ENCODE measurements at regions not wholly inside any gene's neighbourhood (a gene's known extent, or its start where the extent isn't known, plus 50 kb on each side); places are given as distances from the start of the nearest gene placed in this dataset.
"Not testable (repeated sequence)": the region's sequence is repeated elsewhere in the genome, so short reads cannot be mapped to it uniquely, and the experiment has no call there.

DNA sequence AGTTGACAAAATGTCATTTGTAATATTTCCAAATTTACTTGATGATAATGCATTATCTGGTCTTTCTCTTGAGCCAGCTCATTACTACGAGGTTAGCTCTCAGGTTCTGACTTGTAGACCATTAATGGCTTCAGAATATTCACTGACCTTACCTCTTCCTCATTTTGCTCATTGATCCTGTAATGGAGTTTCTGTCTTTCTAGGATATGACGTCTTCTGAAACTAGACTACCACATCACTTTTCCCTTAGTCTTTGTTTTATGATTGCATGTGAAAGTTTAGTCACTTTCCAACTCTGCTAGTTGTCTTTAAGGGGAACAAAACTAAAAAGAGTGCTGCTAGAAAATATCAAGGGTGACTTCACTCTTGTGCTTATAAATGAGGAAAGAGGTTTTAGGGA, 697.6 kb downstream of the JRKL start:
- POLR2A ChIA-PET: no interaction called here
- CTCF ChIA-PET: no interaction called here
- Histone ChIP-seq H3K27ac (ENCODE audit: low read depth in 2 of 2, low read length in 1 of 2) (no peak overlapping the region), H3K9me2 (no peaks in the 10 kb centered on the region), H3K4me2 (no peak overlapping the region), H3K9me3 (no peaks in the 10 kb centered on the region), H4K20me1 (ENCODE audit: insufficient read depth) (no peaks in the 10 kb centered on the region), H3K79me2 (ENCODE audit: insufficient read depth) (no peaks in the 10 kb centered on the region), H2AFZ (ENCODE audit: low read depth) (no peak overlapping the region), H3F3A (replicated peaks; ENCODE audit: insufficient read depth) (no peaks in the 10 kb centered on the region), H3K27me3 (ENCODE audit: insufficient read depth) (no peaks in the 10 kb centered on the region), H3K4me1 (ENCODE audit: control insufficient read depth in 1 of 2, insufficient read depth in 2 of 2, low read depth in 1 of 2, low read length in 1 of 2) (no peaks in the 10 kb centered on the region), H3K36me3 (replicated peaks in 1 of 2; ENCODE audit: control insufficient read depth in 1 of 2, insufficient read depth in 2 of 2, low read length in 1 of 2) (no peaks in the 10 kb centered on the region), H3K4me3 (ENCODE audit: low read depth in 2 of 2, low read length in 1 of 2) (no peak overlapping the region), H3K9ac (no peak overlapping the region)
- 1% methylated on average over 2 of the region's 2 CpGs for WGBS (ENCODE audit: low lambda C conversion rate)
- no peak for DNase-seq
- no peak for TF ChIP-seq TAF1 (IDR thresholded peaks at IDR 0.05; ENCODE audit: borderline replicate concordance, low read depth, low read length)
- no peak for TF ChIP-seq FOXM1 (IDR thresholded peaks at IDR 0.05; ENCODE audit: low read depth)
- TF ChIP-seq EP300 (IDR thresholded peaks at IDR 0.05; ENCODE audit: borderline replicate concordance in 1 of 2, low read depth in 1 of 2, low read length in 1 of 2): no peak
- no peak for TF ChIP-seq PBX3 (IDR thresholded peaks at IDR 0.05)
- no peak for TF ChIP-seq SMC3 (IDR thresholded peaks at IDR 0.05; ENCODE audit: low read depth, low read length)
- TF ChIP-seq RXRA (IDR thresholded peaks at IDR 0.05; ENCODE audit: borderline replicate concordance, low read depth): no peak
- TF ChIP-seq USF1 (IDR thresholded peaks at IDR 0.05; ENCODE audit: borderline replicate concordance, low read depth): no peak
- TF ChIP-seq GABPA (IDR thresholded peaks at IDR 0.05; ENCODE audit: low read depth): no peak
- no peak for TF ChIP-seq GATA2 (CRISPR knock-in tag; IDR thresholded peaks at IDR 0.05)
- TF ChIP-seq, protein P1, sequence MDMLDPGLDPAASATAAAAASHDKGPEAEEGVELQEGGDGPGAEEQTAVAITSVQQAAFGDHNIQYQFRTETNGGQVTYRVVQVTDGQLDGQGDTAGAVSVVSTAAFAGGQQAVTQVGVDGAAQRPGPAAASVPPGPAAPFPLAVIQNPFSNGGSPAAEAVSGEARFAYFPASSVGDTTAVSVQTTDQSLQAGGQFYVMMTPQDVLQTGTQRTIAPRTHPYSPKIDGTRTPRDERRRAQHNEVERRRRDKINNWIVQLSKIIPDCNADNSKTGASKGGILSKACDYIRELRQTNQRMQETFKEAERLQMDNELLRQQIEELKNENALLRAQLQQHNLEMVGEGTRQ (IDR thresholded peaks at IDR 0.05; ENCODE audit: borderline replicate concordance, low read depth, low read length): no peak
- TF ChIP-seq, protein P2, sequence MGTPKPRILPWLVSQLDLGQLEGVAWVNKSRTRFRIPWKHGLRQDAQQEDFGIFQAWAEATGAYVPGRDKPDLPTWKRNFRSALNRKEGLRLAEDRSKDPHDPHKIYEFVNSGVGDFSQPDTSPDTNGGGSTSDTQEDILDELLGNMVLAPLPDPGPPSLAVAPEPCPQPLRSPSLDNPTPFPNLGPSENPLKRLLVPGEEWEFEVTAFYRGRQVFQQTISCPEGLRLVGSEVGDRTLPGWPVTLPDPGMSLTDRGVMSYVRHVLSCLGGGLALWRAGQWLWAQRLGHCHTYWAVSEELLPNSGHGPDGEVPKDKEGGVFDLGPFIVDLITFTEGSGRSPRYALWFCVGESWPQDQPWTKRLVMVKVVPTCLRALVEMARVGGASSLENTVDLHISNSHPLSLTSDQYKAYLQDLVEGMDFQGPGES (IDR thresholded peaks at IDR 0.05; ENCODE audit: low read depth, low read length): no peak
- TF ChIP-seq NRF1 (IDR thresholded peaks at IDR 0.05; ENCODE audit: low read depth, low read length): no peak
- TF ChIP-seq NFIC (IDR thresholded peaks at IDR 0.05; ENCODE audit: borderline replicate concordance): no peak

DNA sequence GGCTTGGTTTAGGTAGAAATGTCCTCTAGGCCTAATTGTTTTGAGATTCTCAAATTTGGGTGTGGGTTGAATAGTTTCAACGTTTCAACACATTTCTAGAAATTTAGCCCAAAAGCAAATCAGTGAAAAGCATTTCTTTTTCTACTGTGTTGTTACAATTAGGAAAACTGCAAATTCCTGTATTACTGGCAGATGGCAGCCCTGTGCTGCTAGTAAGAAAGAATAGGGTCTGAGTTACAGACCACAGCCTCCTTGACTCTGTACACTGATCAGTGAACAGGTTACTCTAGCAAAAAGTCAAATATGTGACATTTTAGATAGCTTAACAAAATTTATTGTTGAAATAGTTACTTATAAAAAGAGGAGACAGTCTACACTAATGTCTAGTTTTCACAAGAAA, 703.0 kb downstream of the JRKL start:
- WGBS (ENCODE audit: low lambda C conversion rate): 7% methylated on average over 1 of the region's 1 CpG
- H3K4me2 ChIP-seq: no peak overlapping the region
- no peak overlapping the region for H2AFZ ChIP-seq (ENCODE audit: low read depth)
- H3K79me2 ChIP-seq (ENCODE audit: insufficient read depth): no peaks in the 10 kb centered on the region
- no peaks in the 10 kb centered on the region for H3K27me3 ChIP-seq (ENCODE audit: insufficient read depth)
- no peak overlapping the region for H3K4me3 ChIP-seq (ENCODE audit: low read depth in 2 of 2, low read length in 1 of 2)
- TF ChIP-seq, protein P1 (IDR thresholded peaks at IDR 0.05; ENCODE audit: borderline replicate concordance, low read depth, low read length): no peak
- TF ChIP-seq RAD21 (IDR thresholded peaks at IDR 0.05; ENCODE audit: low read length): peak; percentile 42
- TF ChIP-seq, protein P3, sequence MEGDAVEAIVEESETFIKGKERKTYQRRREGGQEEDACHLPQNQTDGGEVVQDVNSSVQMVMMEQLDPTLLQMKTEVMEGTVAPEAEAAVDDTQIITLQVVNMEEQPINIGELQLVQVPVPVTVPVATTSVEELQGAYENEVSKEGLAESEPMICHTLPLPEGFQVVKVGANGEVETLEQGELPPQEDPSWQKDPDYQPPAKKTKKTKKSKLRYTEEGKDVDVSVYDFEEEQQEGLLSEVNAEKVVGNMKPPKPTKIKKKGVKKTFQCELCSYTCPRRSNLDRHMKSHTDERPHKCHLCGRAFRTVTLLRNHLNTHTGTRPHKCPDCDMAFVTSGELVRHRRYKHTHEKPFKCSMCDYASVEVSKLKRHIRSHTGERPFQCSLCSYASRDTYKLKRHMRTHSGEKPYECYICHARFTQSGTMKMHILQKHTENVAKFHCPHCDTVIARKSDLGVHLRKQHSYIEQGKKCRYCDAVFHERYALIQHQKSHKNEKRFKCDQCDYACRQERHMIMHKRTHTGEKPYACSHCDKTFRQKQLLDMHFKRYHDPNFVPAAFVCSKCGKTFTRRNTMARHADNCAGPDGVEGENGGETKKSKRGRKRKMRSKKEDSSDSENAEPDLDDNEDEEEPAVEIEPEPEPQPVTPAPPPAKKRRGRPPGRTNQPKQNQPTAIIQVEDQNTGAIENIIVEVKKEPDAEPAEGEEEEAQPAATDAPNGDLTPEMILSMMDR (IDR thresholded peaks at IDR 0.05): 0 out of 2 replicates have a peak, but pooled peaks have one; percentile 11
- CTCF ChIA-PET: interaction anchor here (0.8 to 1.3 kb wide), 2 partner anchors 15 to 628 kb away, joined by 3 read pairs; no protein-coding TSS in a partner anchor
- POLR2A ChIA-PET: no interaction called here
- no peaks in the 10 kb centered on the region for H3K9me3 ChIP-seq
- no peak for DNase-seq
- no peaks in the 10 kb centered on the region for H3F3A ChIP-seq (replicated peaks; ENCODE audit: insufficient read depth)
- H3K4me1 ChIP-seq (ENCODE audit: control insufficient read depth in 1 of 2, insufficient read depth in 2 of 2, low read depth in 1 of 2, low read length in 1 of 2): no peaks in the 10 kb centered on the region; a peak in 1 of 4 replicates
- H3K9ac ChIP-seq: no peak overlapping the region
- no peak overlapping the region for H3K27ac ChIP-seq (ENCODE audit: low read depth in 2 of 2, low read length in 1 of 2)
- H3K9me2 ChIP-seq: no peaks in the 10 kb centered on the region
- no peaks in the 10 kb centered on the region for H4K20me1 ChIP-seq (ENCODE audit: insufficient read depth)
- H3K36me3 ChIP-seq (replicated peaks in 1 of 2; ENCODE audit: control insufficient read depth in 1 of 2, insufficient read depth in 2 of 2, low read length in 1 of 2): no peaks in the 10 kb centered on the region

DNA sequence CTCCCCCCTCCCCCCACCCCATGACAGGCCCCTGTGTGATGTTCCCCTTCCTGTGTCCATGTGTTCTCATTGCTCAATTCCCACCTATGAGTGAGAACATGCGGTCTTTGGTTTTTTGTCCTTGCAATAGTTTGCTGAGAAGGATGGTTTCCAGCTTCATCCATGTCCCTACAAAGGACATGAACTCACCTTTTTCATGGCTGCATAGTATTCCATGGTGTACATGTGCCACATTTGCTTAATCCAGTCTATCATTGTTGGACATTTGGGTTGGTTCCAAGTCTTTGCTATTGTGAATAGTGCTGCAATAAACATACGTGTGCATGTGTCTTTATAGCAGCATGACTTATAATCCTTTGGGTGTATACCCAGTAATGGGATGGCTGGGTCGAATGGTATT, 712.4 kb downstream of the JRKL start:
- DNase-seq; H3K79me2 ChIP-seq (ENCODE audit: insufficient read depth): not testable (repeated sequence)
- WGBS (ENCODE audit: low lambda C conversion rate): 22% methylated on average over 3 of the region's 3 CpGs

More for the DNA sequence above, 712.4 kb downstream of the JRKL start:
- H3F3A ChIP-seq (replicated peaks; ENCODE audit: insufficient read depth); H3K4me2 ChIP-seq; H4K20me1 ChIP-seq (ENCODE audit: insufficient read depth); H3K4me1 ChIP-seq (ENCODE audit: control insufficient read depth in 1 of 2, insufficient read depth in 2 of 2, low read depth in 1 of 2, low read length in 1 of 2); H3K9me2 ChIP-seq; H3K4me3 ChIP-seq (ENCODE audit: low read depth in 2 of 2, low read length in 1 of 2); CTCF ChIA-PET; H2AFZ ChIP-seq (ENCODE audit: low read depth); H3K9ac ChIP-seq; H3K27ac ChIP-seq (ENCODE audit: low read depth in 2 of 2, low read length in 1 of 2); H3K9me3 ChIP-seq; H3K36me3 ChIP-seq (replicated peaks in 1 of 2; ENCODE audit: control insufficient read depth in 1 of 2, insufficient read depth in 2 of 2, low read length in 1 of 2); POLR2A ChIA-PET; H3K27me3 ChIP-seq (ENCODE audit: insufficient read depth): not testable (repeated sequence)

All from SK-N-SH (cell line).